ENCODE measurements at regions not wholly inside any gene's neighbourhood (a gene's known extent, or its start where the extent isn't known, plus 50 kb on each side); places are given as distances from the start of the nearest gene placed in this dataset.
"Not testable (repeated sequence)": the region's sequence is repeated elsewhere in the genome, so short reads cannot be mapped to it uniquely, and the experiment has no call there.

GRCh38 chr4:55277011-55277410 is 69.0 kb upstream of the SRD5A3 start:
- H3K9ac ChIP-seq (ENCODE audit: low read length in 3 of 3): no peak overlapping the region
- no peaks in the 10 kb centered on the region for H3K4me1 ChIP-seq (ENCODE audit: control insufficient read depth in 2 of 3, insufficient read depth in 2 of 3, low read depth in 1 of 3, low read length in 3 of 3)
- H3K4me3 ChIP-seq (ENCODE audit: low read length in 3 of 3): no peak overlapping the region
- DNase-seq (no peak), FAIRE-seq (no peak)
- no peaks in the 10 kb centered on the region for H3K27me3 ChIP-seq (ENCODE audit: control insufficient read depth, insufficient read depth, low read length)
- H3K36me3 ChIP-seq (ENCODE audit: control insufficient read depth in 2 of 3, insufficient read depth in 3 of 3, low read length in 3 of 3): no peaks in the 10 kb centered on the region
- no peak for TF ChIP-seq CTCF (IDR thresholded peaks at IDR 0.05; ENCODE audit: borderline replicate concordance, extremely low read depth, insufficient read depth)
- intact Hi-C loops (cut with DNase I): no loop called here
- H3K9me3 ChIP-seq (ENCODE audit: control insufficient read depth in 2 of 3, insufficient read depth in 1 of 3, low read length in 3 of 3): no peaks in the 10 kb centered on the region
- no peak overlapping the region for H3K27ac ChIP-seq (ENCODE audit: low read depth in 2 of 2, low read length in 2 of 2)

GRCh38 chr4:55278316-55278715 is 67.7 kb upstream of the SRD5A3 start:
- Histone ChIP-seq H3K36me3 (ENCODE audit: control insufficient read depth in 2 of 3, insufficient read depth in 3 of 3, low read length in 3 of 3) (no peaks in the 10 kb centered on the region), H3K9me3 (ENCODE audit: control insufficient read depth in 2 of 3, insufficient read depth in 1 of 3, low read length in 3 of 3) (peaks cover 0 to 3% (median 2%) of the 10 kb centered on the region in 3 donors), H3K27me3 (ENCODE audit: control insufficient read depth, insufficient read depth, low read length) (no peaks in the 10 kb centered on the region), H3K27ac (ENCODE audit: low read depth in 2 of 2, low read length in 2 of 2) (no peak overlapping the region), H3K4me3 (ENCODE audit: low read length in 3 of 3) (no peak overlapping the region), H3K4me1 (ENCODE audit: control insufficient read depth in 2 of 3, insufficient read depth in 2 of 3, low read depth in 1 of 3, low read length in 3 of 3) (no peaks in the 10 kb centered on the region), H3K9ac (ENCODE audit: low read length in 3 of 3) (no peak overlapping the region)
- FAIRE-seq (no peak), DNase-seq (no peak)
- intact Hi-C loops (cut with DNase I): no loop called here
- no peak for TF ChIP-seq CTCF (IDR thresholded peaks at IDR 0.05; ENCODE audit: borderline replicate concordance, extremely low read depth, insufficient read depth)

GRCh38 chr4:55280474-55280873 is 65.6 kb upstream of the SRD5A3 start:
- H3K27me3 ChIP-seq (ENCODE audit: control insufficient read depth, insufficient read depth, low read length); FAIRE-seq; H3K4me3 ChIP-seq (ENCODE audit: low read length in 3 of 3); intact Hi-C loops (cut with DNase I); H3K9ac ChIP-seq (ENCODE audit: low read length in 3 of 3); H3K4me1 ChIP-seq (ENCODE audit: control insufficient read depth in 2 of 3, insufficient read depth in 2 of 3, low read depth in 1 of 3, low read length in 3 of 3); DNase-seq; H3K27ac ChIP-seq (ENCODE audit: low read depth in 2 of 2, low read length in 2 of 2); H3K36me3 ChIP-seq (ENCODE audit: control insufficient read depth in 2 of 3, insufficient read depth in 3 of 3, low read length in 3 of 3): not testable (repeated sequence)
- H3K9me3 ChIP-seq (ENCODE audit: control insufficient read depth in 2 of 3, insufficient read depth in 1 of 3, low read length in 3 of 3): peaks cover 0 to 19% (median 8%) of the 10 kb centered on the region in 3 donors

GRCh38 chr4:55281118-55281683 is 64.8 kb upstream of the SRD5A3 start:
- H3K9ac ChIP-seq (ENCODE audit: low read length in 3 of 3); H3K27me3 ChIP-seq (ENCODE audit: control insufficient read depth, insufficient read depth, low read length); DNase-seq; H3K4me1 ChIP-seq (ENCODE audit: control insufficient read depth in 2 of 3, insufficient read depth in 2 of 3, low read depth in 1 of 3, low read length in 3 of 3); intact Hi-C loops (cut with DNase I); H3K36me3 ChIP-seq (ENCODE audit: control insufficient read depth in 2 of 3, insufficient read depth in 3 of 3, low read length in 3 of 3); H3K4me3 ChIP-seq (ENCODE audit: low read length in 3 of 3); H3K27ac ChIP-seq (ENCODE audit: low read depth in 2 of 2, low read length in 2 of 2); FAIRE-seq: not testable (repeated sequence)
- H3K9me3 ChIP-seq (ENCODE audit: control insufficient read depth in 2 of 3, insufficient read depth in 1 of 3, low read length in 3 of 3): peaks cover 0 to 19% (median 8%) of the 10 kb centered on the region in 3 donors
